A673 (cell line): ENCODE measurements at regions not wholly inside any gene's neighbourhood (a gene's known extent, or its start where the extent isn't known, plus 50 kb on each side); places are given as distances from the start of the nearest gene placed in this dataset.
A peak's percentile ranks its signal among the peaks of the same experiment; 100 is the strongest.

Source experiments
- BruUV-seq: library from RNA; stranded (reverse); fragments of 400-500 nt; replicated peaks from 2 replicates; lab custom pipeline; 2021; lab: Mats Ljungman, UMichigan
- CTCF ChIA-PET: fragments of 300-600 bp; sonication (Branson Sonifier 250); formaldehyde crosslinking; loops from one replicate; lab custom pipeline; 2022; ENCODE audit warnings: antibody characterized with exemption; lab: Charles Lee
- POLR2A ChIA-PET: fragments of 300-600 bp; sonication (Branson Sonifier 250); formaldehyde crosslinking; loops from one replicate; lab custom pipeline; 2022; ENCODE audit warnings: antibody characterized with exemption; ENCODE audit not compliant: low non-redundant PET; lab: Charles Lee
- DNase-seq: peaks from one replicate; pipeline ENCODE4 v3.0.0-alpha.2; 2015; ENCODE audit warnings: low spot score
- H3K27ac ChIP-seq: fragments of 200-600 bp; sonication (generic); 2 replicates; pipeline ENCODE4 v1.5.1; 2016; ENCODE audit warnings: mixed run types, low read depth, mild to moderate bottlenecking, mixed read lengths, antibody characterized with exemption, low read length; ENCODE audit not compliant: poor library complexity, severe bottlenecking
- H3K27me3 ChIP-seq: fragments of 200-600 bp; sonication (generic); replicated peaks from 2 replicates; pipeline ENCODE4 v1.6.1; 2017; ENCODE audit warnings: mixed run types, low read depth, mild to moderate bottlenecking, mixed read lengths, antibody characterized with exemption, low read length; ENCODE audit not compliant: insufficient read depth, poor library complexity
- H3K36me3 ChIP-seq: fragments of 200-600 bp; sonication (generic); 2 replicates; pipeline ENCODE4 v1.6.1; 2016; ENCODE audit warnings: mixed run types, mild to moderate bottlenecking, mixed read lengths, antibody characterized with exemption, low read length; ENCODE audit not compliant: insufficient read depth, poor library complexity, severe bottlenecking
- H3K4me1 ChIP-seq: fragments of 200-600 bp; sonication (generic); 2 replicates; pipeline ENCODE4 v1.6.1; 2017; ENCODE audit warnings: mixed run types, mild to moderate bottlenecking, mixed read lengths, antibody characterized with exemption, low read length; ENCODE audit not compliant: insufficient read depth, poor library complexity, severe bottlenecking
- H3K4me3 ChIP-seq: fragments of 200-600 bp; sonication (generic); 2 replicates; pipeline ENCODE4 v1.5.1; 2016; ENCODE audit warnings: low read depth, mixed run types, mild to moderate bottlenecking, mixed read lengths, low read length; ENCODE audit not compliant: poor library complexity, severe bottlenecking
- H3K9me3 ChIP-seq: fragments of 200-600 bp; sonication (generic); 2 replicates; pipeline ENCODE4 v1.6.1; 2016; ENCODE audit warnings: mixed run types, low read depth, mild to moderate bottlenecking, mixed read lengths, antibody characterized with exemption, low read length; ENCODE audit not compliant: poor library complexity, severe bottlenecking
- CTCF ChIP-seq: fragments of 300-800, 200-600 bp; sonication (generic); conservative IDR thresholded peaks from 2 replicates; pipeline ENCODE4 v1.5.1; 2017; ENCODE audit warnings: low read depth, mild to moderate bottlenecking, antibody characterized with exemption, low read length, moderate library complexity, mixed read lengths
- EZH2 ChIP-seq: fragments of 200-600 bp; sonication (generic); IDR thresholded peaks from 2 replicates; pipeline ENCODE4 v1.6.1; 2017; ENCODE audit warnings: borderline replicate concordance, low read depth, mild to moderate bottlenecking, mixed read lengths, antibody characterized with exemption, low read length; ENCODE audit not compliant: poor library complexity, severe bottlenecking
- intact Hi-C: fragments of 100-400 bp; cut with micrococcal nuclease; formaldehyde crosslinking; loops from one replicate; pipeline ENCODE4 v1.10.0; 2022; ENCODE audit not compliant: unreplicated experiment

- H3K27me3 ChIP-seq, result peaks cover 62% of the 10 kb centered on the region
- intact Hi-C loops, result no loop called here
- peak; percentile 57 for TF ChIP-seq EZH2
- no peak for TF ChIP-seq CTCF
- no peak for DNase-seq
- H3K36me3 ChIP-seq, result no peaks in the 10 kb centered on the region
- no peaks in the 10 kb centered on the region for H3K4me1 ChIP-seq
- no peaks in the 10 kb centered on the region for H3K9me3 ChIP-seq
- CTCF ChIA-PET, result no interaction called here
- no peak overlapping the region for H3K27ac ChIP-seq
- POLR2A ChIA-PET, result no interaction called here
- no peak overlapping the region for H3K4me3 ChIP-seq
- no TSS peak for BruUV-seq
Observed at GRCh38 chr12:119249383-119250155, 70.8 kb downstream of the HSPB8 start.

GRCh38 chr12:119255314-119255713 lies 76.6 kb downstream of the HSPB8 start:
- Histone ChIP-seq H3K4me1 (no peaks in the 10 kb centered on the region), H3K9me3 (no peaks in the 10 kb centered on the region), H3K36me3 (no peaks in the 10 kb centered on the region), H3K27ac (no peak overlapping the region), H3K27me3 (peaks cover 40% of the 10 kb centered on the region), H3K4me3 (no peak overlapping the region)
- BruUV-seq, result no TSS peak
- intact Hi-C loops, result no loop called here
- TF ChIP-seq CTCF (no peak), EZH2 (no peak)
- CTCF ChIA-PET, result no interaction called here
- POLR2A ChIA-PET, result no interaction called here
- no peak for DNase-seq

- CTCF ChIA-PET, result no interaction called here
- BruUV-seq, result no TSS peak
Observed at GRCh38 chr12:119258149-119258548, 76.4 kb upstream of the CCDC60 start.

More at GRCh38 chr12:119258149-119258548, 76.4 kb upstream of the CCDC60 start:
- no peaks in the 10 kb centered on the region for H3K9me3 ChIP-seq
- H3K27ac ChIP-seq, result no peak overlapping the region
- peaks cover 40% of the 10 kb centered on the region for H3K27me3 ChIP-seq
- intact Hi-C loops, result no loop called here
- DNase-seq, result no peak
- no peaks in the 10 kb centered on the region for H3K4me1 ChIP-seq
- H3K36me3 ChIP-seq, result no peaks in the 10 kb centered on the region
- no peak for TF ChIP-seq EZH2
- TF ChIP-seq CTCF, result no peak
- H3K4me3 ChIP-seq, result no peak overlapping the region
- POLR2A ChIA-PET, result no interaction called here
